ENCODE measurements at regions not wholly inside any gene's neighbourhood (a gene's known extent, or its start where the extent isn't known, plus 50 kb on each side); places are given as distances from the start of the nearest gene placed in this dataset.

- TF ChIP-seq CBX5 (IDR thresholded peaks at IDR 0.05; ENCODE audit: low read depth, low read length), result no peak
- no peak for TF ChIP-seq MAX (IDR thresholded peaks at IDR 0.05)
Measured at GRCh38 chr6:137787016-137787415, 80.0 kb upstream of the TNFAIP3 start (continued).

All from H1 (cell line).